HCT116 (cell line): ENCODE measurements at regions not wholly inside any gene's neighbourhood (a gene's known extent, or its start where the extent isn't known, plus 50 kb on each side); places are given as distances from the start of the nearest gene placed in this dataset.

Experiments
- ATAC-seq: fragments of 200-7000 bp; cut with Tn5 transposase; 2 replicates; pipeline ENCODE4 v1.9.1; 2020; ENCODE audit warnings: mild to moderate bottlenecking, moderate library complexity
- BruUV-seq: library from RNA; stranded (reverse); fragments of 400-500 nt; replicated peaks from 2 replicates; lab custom pipeline; 2021; lab: Mats Ljungman, UMichigan
- CTCF ChIA-PET: fragments of 300-600 bp; sonication (Branson Sonifier 250); formaldehyde crosslinking; loops from one replicate; lab custom pipeline; 2021; ENCODE audit warnings: antibody characterized with exemption; lab: Charles Lee
- POLR2A ChIA-PET: fragments of 300-600, 350-600 bp; sonication (Branson Sonifier 250); formaldehyde crosslinking; loops from one replicate; lab custom pipeline; 2021; ENCODE audit warnings: antibody characterized with exemption; lab: Charles Lee
- RAD21 ChIA-PET, 2 experiments: fragments of 300-600 bp; sonication (Branson Sonifier 250); formaldehyde crosslinking; loops; one replicate each; lab custom pipeline; 2023; ENCODE audit warnings: low total read pairs in 2 of 2; ENCODE audit not compliant: uncharacterized antibody in 2 of 2, unreplicated experiment in 2 of 2, low non-redundant PET in 1 of 2; lab: Charles Lee
- DNase-seq: peaks from one replicate; pipeline ENCODE4 v3.0.0-alpha.2; 2010; ENCODE audit warnings: low read depth, low spot score
- H2AFZ ChIP-seq: fragments of 200-600 bp; shearing (Covaris generic), sonication (generic); 2 replicates; pipeline ENCODE4 v1.6.1; 2017; ENCODE audit warnings: low read depth, mixed run types, mixed read lengths, antibody characterized with exemption, low read length; ENCODE audit not compliant: poor library complexity, severe bottlenecking
- H3K27ac ChIP-seq: 2 replicates; pipeline ENCODE4 v1.5.1; 2012; ENCODE audit warnings: low read depth, low read length
- H3K27me3 ChIP-seq: fragments of 200-600 bp; sonication (generic); 2 replicates; pipeline ENCODE4 v1.6.1; 2016; ENCODE audit warnings: mixed run types, low read length, mixed read lengths; ENCODE audit not compliant: insufficient read depth
- H3K36me3 ChIP-seq, 2 experiments: fragments of 200-500 bp in 1 of 2; fragments of 200-600 bp in 1 of 2; sonication (Bioruptor generic) in 1 of 2; sonication (generic) in 1 of 2; 2 replicates each; pipeline versions ENCODE4 v1.5.1 to v1.6.1; 2014 to 2016; ENCODE audit warnings: low read length in 2 of 2, inconsistent platforms in 1 of 2, mixed read lengths in 1 of 2, mixed run types in 1 of 2; ENCODE audit not compliant: insufficient read depth in 2 of 2, control insufficient read depth in 1 of 2
- H3K4me1 ChIP-seq, 2 experiments: fragments of 200-600 bp in 1 of 2; sonication (generic) in 1 of 2; 2 replicates each; pipeline versions ENCODE4 v1.5.1 to v1.6.1; 2012 to 2017; ENCODE audit warnings: low read length in 2 of 2, inconsistent platforms in 1 of 2, mild to moderate bottlenecking in 1 of 2, mixed read lengths in 1 of 2, mixed run types in 1 of 2, moderate library complexity in 1 of 2; ENCODE audit not compliant: insufficient read depth in 2 of 2, control insufficient read depth in 1 of 2
- H3K4me2 ChIP-seq: fragments of 200-600 bp; sonication (generic); 2 replicates; pipeline ENCODE4 v1.6.1; 2017; ENCODE audit warnings: mixed run types, low read length, mixed read lengths
- H3K4me3 ChIP-seq, 2 experiments: fragments of 200-600 bp in 1 of 2; sonication (generic) in 1 of 2; replicated peaks in 1 of 2; 2 replicates each; pipeline ENCODE4 v1.5.1; 2011 to 2016; ENCODE audit warnings: low read length in 2 of 2, control low read depth in 1 of 2, low read depth in 1 of 2, mild to moderate bottlenecking in 1 of 2, mixed read lengths in 1 of 2, mixed run types in 1 of 2
- H3K79me2 ChIP-seq: fragments of 200-600 bp; sonication (generic); 2 replicates; pipeline ENCODE4 v1.6.1; 2017; ENCODE audit warnings: mild to moderate bottlenecking, mixed run types, low read length, moderate library complexity, mixed read lengths; ENCODE audit not compliant: insufficient read depth
- H3K9ac ChIP-seq: fragments of 200-600 bp; sonication (generic); 2 replicates; pipeline ENCODE4 v1.6.1; 2016; ENCODE audit warnings: low read length, mixed read lengths
- H3K9me2 ChIP-seq: fragments of 200-600 bp; sonication (generic), shearing (Covaris generic); 2 replicates; pipeline ENCODE4 v1.6.1; 2017; ENCODE audit warnings: mixed run types, mild to moderate bottlenecking, moderate library complexity; ENCODE audit not compliant: insufficient read depth
- H3K9me3 ChIP-seq, 2 experiments: fragments of 200-500 bp in 1 of 2; fragments of 200-600 bp in 1 of 2; sonication (Bioruptor generic) in 1 of 2; sonication (generic) in 1 of 2; 2 replicates each; pipeline ENCODE4 v1.6.1; 2014 to 2017; ENCODE audit warnings: low read length in 2 of 2, mixed read lengths in 2 of 2, inconsistent platforms in 1 of 2, low read depth in 1 of 2, mild to moderate bottlenecking in 1 of 2, mixed run types in 1 of 2, moderate library complexity in 1 of 2; ENCODE audit not compliant: control insufficient read depth in 1 of 2, insufficient read depth in 1 of 2
- H4K20me1 ChIP-seq: fragments of 200-600 bp; sonication (generic), shearing (Covaris generic); 2 replicates; pipeline ENCODE4 v1.6.1; 2017; ENCODE audit warnings: mixed run types, mild to moderate bottlenecking, moderate library complexity; ENCODE audit not compliant: insufficient read depth
- ATF3 ChIP-seq: IDR thresholded peaks from 2 replicates; pipeline ENCODE4 v1.6.1; 2012
- EGR1 ChIP-seq: IDR thresholded peaks from 2 replicates; pipeline ENCODE4 v1.6.1; 2012; ENCODE audit warnings: low read depth
- ELF1 ChIP-seq: IDR thresholded peaks from 2 replicates; pipeline ENCODE4 v1.6.1; 2012; ENCODE audit warnings: low read depth, borderline replicate concordance
- FOSL1 ChIP-seq: IDR thresholded peaks from 2 replicates; pipeline ENCODE4 v1.6.1; 2012; ENCODE audit warnings: low read depth
- JUND ChIP-seq: IDR thresholded peaks from 2 replicates; pipeline ENCODE4 v1.6.1; 2012
- POLR2AphosphoS5 ChIP-seq: IDR thresholded peaks from 2 replicates; pipeline ENCODE4 v1.6.1; 2011; ENCODE audit warnings: mild to moderate bottlenecking, low read depth, low read length, moderate library complexity
- SIN3A ChIP-seq: IDR thresholded peaks from 2 replicates; pipeline ENCODE4 v1.6.1; 2012; ENCODE audit warnings: low read depth
- intact Hi-C: fragments of 100-400 bp; cut with micrococcal nuclease; formaldehyde crosslinking; loops from 2 replicates; pipeline ENCODE4 v1.10.0; 2022
- TF ChIP-seq, protein P1 (sequence below): IDR thresholded peaks from 2 replicates; pipeline ENCODE4 v1.6.1; 2011; ENCODE audit warnings: mild to moderate bottlenecking, low read length, moderate library complexity; ENCODE audit not compliant: insufficient replicate concordance; ENCODE audit errors: extremely low read depth
- TF ChIP-seq, protein P2 (sequence below): IDR thresholded peaks from 2 replicates; pipeline ENCODE4 v1.6.1; 2012; ENCODE audit warnings: low read depth

DNA sequence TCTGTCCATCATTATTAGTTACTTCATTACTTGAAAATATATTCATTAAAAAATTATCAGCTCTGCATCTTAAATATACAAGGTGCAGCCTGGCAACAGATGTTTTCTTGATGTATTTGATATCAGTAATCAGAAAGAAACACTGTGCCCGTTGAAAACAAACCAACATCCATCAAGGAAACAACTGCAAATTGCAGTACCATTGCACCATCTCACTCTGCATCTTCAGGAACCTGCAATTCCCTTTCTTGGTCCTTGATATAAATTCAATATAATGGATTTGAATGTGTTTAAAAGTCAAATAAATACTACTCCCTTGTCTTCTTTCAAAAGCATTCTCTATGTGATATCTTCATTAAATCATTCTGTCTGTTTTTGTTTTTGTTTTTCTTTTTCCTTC, 1131.2 kb downstream of the FAM181B start:
- Histone ChIP-seq H3K79me2 (no peaks in the 10 kb centered on the region), H3K4me1 (no peaks in the 10 kb centered on the region), H3K36me3 (no peaks in the 10 kb centered on the region), H2AFZ (no peak overlapping the region), H3K9me3 (peaks cover 0 to 22% of the 10 kb centered on the region in 2 experiments; a peak in 2 of 4 replicates), H3K9ac (no peak overlapping the region), H3K9me2 (no peaks in the 10 kb centered on the region), H3K4me3 (no peak overlapping the region), H4K20me1 (no peaks in the 10 kb centered on the region), H3K27ac (no peak overlapping the region), H3K27me3 (no peaks in the 10 kb centered on the region), H3K4me2 (no peak overlapping the region)
- TF ChIP-seq JUND = no peak
- TF ChIP-seq, protein P1, sequence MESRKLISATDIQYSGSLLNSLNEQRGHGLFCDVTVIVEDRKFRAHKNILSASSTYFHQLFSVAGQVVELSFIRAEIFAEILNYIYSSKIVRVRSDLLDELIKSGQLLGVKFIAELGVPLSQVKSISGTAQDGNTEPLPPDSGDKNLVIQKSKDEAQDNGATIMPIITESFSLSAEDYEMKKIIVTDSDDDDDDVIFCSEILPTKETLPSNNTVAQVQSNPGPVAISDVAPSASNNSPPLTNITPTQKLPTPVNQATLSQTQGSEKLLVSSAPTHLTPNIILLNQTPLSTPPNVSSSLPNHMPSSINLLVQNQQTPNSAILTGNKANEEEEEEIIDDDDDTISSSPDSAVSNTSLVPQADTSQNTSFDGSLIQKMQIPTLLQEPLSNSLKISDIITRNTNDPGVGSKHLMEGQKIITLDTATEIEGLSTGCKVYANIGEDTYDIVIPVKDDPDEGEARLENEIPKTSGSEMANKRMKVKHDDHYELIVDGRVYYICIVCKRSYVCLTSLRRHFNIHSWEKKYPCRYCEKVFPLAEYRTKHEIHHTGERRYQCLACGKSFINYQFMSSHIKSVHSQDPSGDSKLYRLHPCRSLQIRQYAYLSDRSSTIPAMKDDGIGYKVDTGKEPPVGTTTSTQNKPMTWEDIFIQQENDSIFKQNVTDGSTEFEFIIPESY = no peak
- TF ChIP-seq FOSL1 = no peak
- no peak for TF ChIP-seq SIN3A
- TF ChIP-seq, protein P2, sequence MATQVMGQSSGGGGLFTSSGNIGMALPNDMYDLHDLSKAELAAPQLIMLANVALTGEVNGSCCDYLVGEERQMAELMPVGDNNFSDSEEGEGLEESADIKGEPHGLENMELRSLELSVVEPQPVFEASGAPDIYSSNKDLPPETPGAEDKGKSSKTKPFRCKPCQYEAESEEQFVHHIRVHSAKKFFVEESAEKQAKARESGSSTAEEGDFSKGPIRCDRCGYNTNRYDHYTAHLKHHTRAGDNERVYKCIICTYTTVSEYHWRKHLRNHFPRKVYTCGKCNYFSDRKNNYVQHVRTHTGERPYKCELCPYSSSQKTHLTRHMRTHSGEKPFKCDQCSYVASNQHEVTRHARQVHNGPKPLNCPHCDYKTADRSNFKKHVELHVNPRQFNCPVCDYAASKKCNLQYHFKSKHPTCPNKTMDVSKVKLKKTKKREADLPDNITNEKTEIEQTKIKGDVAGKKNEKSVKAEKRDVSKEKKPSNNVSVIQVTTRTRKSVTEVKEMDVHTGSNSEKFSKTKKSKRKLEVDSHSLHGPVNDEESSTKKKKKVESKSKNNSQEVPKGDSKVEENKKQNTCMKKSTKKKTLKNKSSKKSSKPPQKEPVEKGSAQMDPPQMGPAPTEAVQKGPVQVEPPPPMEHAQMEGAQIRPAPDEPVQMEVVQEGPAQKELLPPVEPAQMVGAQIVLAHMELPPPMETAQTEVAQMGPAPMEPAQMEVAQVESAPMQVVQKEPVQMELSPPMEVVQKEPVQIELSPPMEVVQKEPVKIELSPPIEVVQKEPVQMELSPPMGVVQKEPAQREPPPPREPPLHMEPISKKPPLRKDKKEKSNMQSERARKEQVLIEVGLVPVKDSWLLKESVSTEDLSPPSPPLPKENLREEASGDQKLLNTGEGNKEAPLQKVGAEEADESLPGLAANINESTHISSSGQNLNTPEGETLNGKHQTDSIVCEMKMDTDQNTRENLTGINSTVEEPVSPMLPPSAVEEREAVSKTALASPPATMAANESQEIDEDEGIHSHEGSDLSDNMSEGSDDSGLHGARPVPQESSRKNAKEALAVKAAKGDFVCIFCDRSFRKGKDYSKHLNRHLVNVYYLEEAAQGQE = no peak
- TF ChIP-seq POLR2AphosphoS5 = no peak
- TF ChIP-seq EGR1 = no peak
- no peak for TF ChIP-seq ELF1
- no peak for TF ChIP-seq ATF3
- ChIA-PET CTCF (no interaction called here), POLR2A (no interaction called here), RAD21 (no interaction called here)
- no TSS peak for BruUV-seq
- ATAC-seq (no peak), DNase-seq (no peak)
- intact Hi-C loops = no loop called here
